GM06990 (cell line): ENCODE measurements at regions not wholly inside any gene's neighbourhood (a gene's known extent, or its start where the extent isn't known, plus 50 kb on each side); places are given as distances from the start of the nearest gene placed in this dataset.
"Not testable (repeated sequence)": the region's sequence is repeated elsewhere in the genome, so short reads cannot be mapped to it uniquely, and the experiment has no call there.

Experiments used
- DNase-seq: peaks from one replicate; pipeline ENCODE4 v3.0.0-alpha.2; 2011; ENCODE audit not compliant: insufficient read length; ENCODE audit errors: extremely low read depth
- H3K27me3 ChIP-seq: replicated peaks from 2 replicates; pipeline ENCODE4 v1.6.0; 2011; ENCODE audit warnings: low read length; ENCODE audit not compliant: control insufficient read depth, insufficient read depth
- H3K36me3 ChIP-seq: 2 replicates; pipeline ENCODE4 v1.5.1; 2011; ENCODE audit warnings: low read length; ENCODE audit not compliant: control insufficient read depth, insufficient read depth
- H3K4me3 ChIP-seq: replicated peaks from 2 replicates; pipeline ENCODE4 v1.5.1; 2011; ENCODE audit warnings: low read depth, mild to moderate bottlenecking, control low read depth, low read length
- CTCF ChIP-seq: IDR thresholded peaks from 2 replicates; pipeline ENCODE4 v1.5.1; 2011; ENCODE audit warnings: low read length, control low read depth, mild to moderate bottlenecking, inconsistent platforms; ENCODE audit not compliant: insufficient read depth, poor library complexity, severe bottlenecking

DNA sequence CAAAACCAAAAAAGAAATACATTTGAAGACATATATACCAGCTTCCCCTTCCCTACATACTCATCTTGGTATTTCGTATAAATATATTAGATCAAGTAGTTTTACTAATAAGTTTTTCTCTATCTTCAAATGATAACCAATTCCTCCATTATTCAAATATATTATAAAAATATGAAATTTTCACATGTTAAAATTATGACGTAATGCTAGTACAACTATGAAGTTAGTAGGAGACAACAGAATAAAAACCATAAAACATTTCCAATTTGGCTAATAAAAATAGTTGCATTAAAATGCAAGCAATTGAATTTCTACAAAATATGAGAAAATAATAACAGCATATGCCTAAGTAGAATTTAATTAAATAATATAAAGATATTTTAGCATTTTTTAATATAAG lies 501.8 kb upstream of the SLITRK5 start:
- TF ChIP-seq CTCF: no peak
- no peaks in the 10 kb centered on the region for H3K27me3 ChIP-seq
- DNase-seq: no peak
- no peak overlapping the region for H3K4me3 ChIP-seq
- H3K36me3 ChIP-seq: no peaks in the 10 kb centered on the region

GRCh38 chr13:87172166-87172835 lies 498.9 kb upstream of the SLITRK5 start:
- H3K27me3 ChIP-seq: no peaks in the 10 kb centered on the region
- no peaks in the 10 kb centered on the region for H3K36me3 ChIP-seq
- H3K4me3 ChIP-seq: no peak overlapping the region
- no peak for TF ChIP-seq CTCF
- no peak for DNase-seq

DNA sequence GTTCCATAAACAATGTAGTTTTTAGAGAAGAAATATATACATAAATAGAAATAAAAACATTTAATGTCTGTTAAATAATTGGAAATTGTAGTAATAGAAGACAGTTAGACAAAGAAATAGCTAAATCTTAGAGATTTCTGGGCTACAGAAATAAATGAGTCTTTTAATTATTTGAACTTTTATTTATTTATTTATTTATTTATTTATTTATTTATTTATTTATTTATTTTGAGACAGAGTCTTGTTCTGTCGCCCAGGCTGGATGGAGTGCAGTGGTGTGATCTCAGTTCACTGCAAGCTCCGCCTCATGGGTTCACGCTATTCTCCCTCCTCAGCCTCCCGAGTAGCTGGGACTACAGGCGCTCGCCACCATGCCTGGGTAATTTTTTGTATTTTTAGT lies 486.0 kb upstream of the SLITRK5 start:
- H3K27me3 ChIP-seq, H3K4me3 ChIP-seq, DNase-seq, H3K36me3 ChIP-seq: not testable (repeated sequence)

- H3K4me3 ChIP-seq, DNase-seq, H3K27me3 ChIP-seq: not testable (repeated sequence)
These were observed 484.5 kb upstream of the SLITRK5 start for GRCh38 chr13:87186647-87187046.

DNA sequence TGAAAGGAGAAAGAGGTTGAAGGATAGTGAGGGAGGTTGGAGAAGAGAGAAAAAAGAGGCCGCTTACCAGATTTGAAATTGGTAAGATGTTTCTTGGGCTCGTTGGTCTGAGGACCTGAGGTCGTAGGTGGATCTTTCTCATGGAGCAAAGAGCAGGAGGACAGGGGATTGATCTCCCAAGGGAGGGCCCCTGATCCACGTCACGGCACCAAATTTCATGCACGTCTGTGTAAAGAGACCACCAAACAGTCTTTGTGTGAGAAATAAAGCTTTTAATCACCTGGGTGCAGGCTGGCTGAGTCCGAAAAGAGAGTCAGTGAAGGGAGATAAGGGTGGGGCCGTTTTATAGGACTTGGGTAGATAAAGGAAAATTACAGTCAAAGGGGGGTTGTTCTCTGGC lies 479.7 kb upstream of the SLITRK5 start:
- not testable (repeated sequence) for H3K36me3 ChIP-seq, H3K27me3 ChIP-seq, DNase-seq, H3K4me3 ChIP-seq

More at GRCh38 chr13:87186647-87187046, 484.5 kb upstream of the SLITRK5 start:
- H3K36me3 ChIP-seq: not testable (repeated sequence)

GRCh38 chr13:87198371-87198770 lies 472.8 kb upstream of the SLITRK5 start:
- no peak for DNase-seq
- H3K4me3 ChIP-seq: no peak overlapping the region
- no peak for TF ChIP-seq CTCF
- H3K27me3 ChIP-seq: no peaks in the 10 kb centered on the region
- H3K36me3 ChIP-seq: no peaks in the 10 kb centered on the region

- no peaks in the 10 kb centered on the region for H3K36me3 ChIP-seq
- no peak overlapping the region for H3K4me3 ChIP-seq
- no peak for DNase-seq
- no peaks in the 10 kb centered on the region for H3K27me3 ChIP-seq
- no peak for TF ChIP-seq CTCF
These were observed 464.5 kb upstream of the SLITRK5 start for GRCh38 chr13:87206708-87207107.
